Loucy (cell line): ENCODE measurements at regions not wholly inside any gene's neighbourhood (a gene's known extent, or its start where the extent isn't known, plus 50 kb on each side); places are given as distances from the start of the nearest gene placed in this dataset.

Experiments used
- H2AFZ ChIP-seq: fragments of 200-600 bp; sonication (generic); 2 replicates; pipeline ENCODE4 v1.6.0; 2016; ENCODE audit warnings: antibody characterized with exemption, mild to moderate bottlenecking, low read length, moderate library complexity
- H3F3A ChIP-seq: fragments of 200-600 bp; 2 replicates; pipeline ENCODE4 v1.6.0; 2016; ENCODE audit warnings: antibody characterized with exemption, low read depth, mild to moderate bottlenecking
- H3K27me3 ChIP-seq: fragments of 200-600 bp; sonication (generic); 2 replicates; pipeline ENCODE4 v1.6.1; 2014; ENCODE audit warnings: low read length, mild to moderate bottlenecking; ENCODE audit not compliant: insufficient read depth, poor library complexity, severe bottlenecking
- H3K36me3 ChIP-seq: fragments of 200-600 bp; sonication (generic); 2 replicates; pipeline ENCODE4 v1.6.1; 2016; ENCODE audit warnings: low read length; ENCODE audit not compliant: insufficient read depth
- H3K4me1 ChIP-seq: fragments of 200-600 bp; sonication (generic); 2 replicates; pipeline ENCODE4 v1.5.1; 2014; ENCODE audit warnings: low read length, mild to moderate bottlenecking; ENCODE audit not compliant: insufficient read depth, poor library complexity, severe bottlenecking
- H3K4me2 ChIP-seq: fragments of 200-600 bp; sonication (generic); 2 replicates; pipeline ENCODE4 v1.6.0; 2014; ENCODE audit warnings: antibody characterized with exemption, low read length, low read depth, mild to moderate bottlenecking; ENCODE audit not compliant: poor library complexity, severe bottlenecking
- H3K4me3 ChIP-seq: fragments of 200-600 bp; sonication (generic); 2 replicates; pipeline ENCODE4 v1.5.1; 2014; ENCODE audit warnings: low read length, mild to moderate bottlenecking, mixed read lengths; ENCODE audit not compliant: poor library complexity, severe bottlenecking
- H3K79me2 ChIP-seq: fragments of 200-600 bp; sonication (generic); 2 replicates; pipeline ENCODE4 v1.6.1; 2014; ENCODE audit warnings: low read length; ENCODE audit not compliant: insufficient read depth
- H3K9ac ChIP-seq: fragments of 200-600 bp; sonication (generic); 2 replicates; pipeline ENCODE4 v1.6.0; 2014; ENCODE audit warnings: mild to moderate bottlenecking, low read depth, low read length, moderate library complexity; ENCODE audit not compliant: poor library complexity, severe bottlenecking
- H3K9me2 ChIP-seq: fragments of 200-600 bp; sonication (generic); replicated peaks from 2 replicates; pipeline ENCODE4 v1.6.1; 2016; ENCODE audit warnings: low read depth, low read length, mixed read lengths
- H3K9me3 ChIP-seq: fragments of 200-600 bp; sonication (generic); 2 replicates; pipeline ENCODE4 v1.6.1; 2014; ENCODE audit warnings: mild to moderate bottlenecking, antibody characterized with exemption, low read length, low read depth; ENCODE audit not compliant: insufficient read depth
- H4K20me1 ChIP-seq: fragments of 200-600 bp; sonication (generic); 2 replicates; pipeline ENCODE4 v1.6.0; 2014; ENCODE audit warnings: antibody characterized with exemption, low read length, mild to moderate bottlenecking; ENCODE audit not compliant: insufficient read depth, poor library complexity, severe bottlenecking
- EZH2phosphoT487 ChIP-seq: fragments of 200-600 bp; IDR thresholded peaks from 2 replicates; pipeline ENCODE4 v1.6.1; 2018; ENCODE audit warnings: antibody characterized with exemption, mild to moderate bottlenecking, moderate library complexity, borderline replicate concordance
- TF ChIP-seq, protein P1 (sequence below): fragments of 200-600 bp; sonication (generic); conservative IDR thresholded peaks from 2 replicates; pipeline ENCODE4 v1.5.1; 2014; ENCODE audit warnings: mild to moderate bottlenecking, antibody characterized with exemption, low read length

DNA sequence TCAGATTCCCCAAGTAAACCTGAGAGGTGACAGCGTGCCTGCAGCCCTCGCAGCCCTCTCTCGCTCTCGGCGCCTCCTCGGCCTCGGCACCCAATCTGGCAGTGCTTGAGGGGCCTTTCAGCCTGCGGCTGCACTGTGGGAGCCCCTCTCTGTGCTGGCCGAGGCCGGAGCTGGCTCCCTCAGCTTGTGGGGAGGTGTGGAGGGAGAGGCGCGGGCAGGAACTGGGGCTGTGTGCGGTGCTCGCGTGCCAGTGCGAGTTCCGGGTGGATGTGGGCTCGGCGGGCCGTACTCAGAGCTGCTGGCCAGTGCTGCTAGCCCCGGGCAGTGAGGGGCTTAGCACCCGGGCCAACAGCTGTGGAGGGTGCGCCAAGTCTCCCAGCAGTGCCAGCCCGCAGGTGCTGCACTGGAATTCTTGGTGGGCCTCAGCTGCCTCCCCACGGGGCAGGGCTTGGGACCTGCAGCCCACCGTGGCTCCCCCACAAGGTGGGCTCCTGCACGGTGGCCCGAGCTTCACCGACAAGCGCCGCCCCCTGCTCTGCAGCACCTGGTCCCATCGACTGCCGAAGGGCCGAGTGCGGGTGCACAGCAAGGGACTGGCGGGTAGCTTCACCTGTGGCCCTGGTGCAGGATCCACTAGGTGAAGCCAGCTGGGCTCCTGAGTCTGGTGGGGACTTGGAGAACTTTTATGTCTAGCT is 809.7 kb upstream of the ADGRB3 start:
- Histone ChIP-seq H3K36me3 (no peaks in the 10 kb centered on the region), H3K79me2 (no peaks in the 10 kb centered on the region), H3K4me1 (no peaks in the 10 kb centered on the region), H3K4me3 (no peak overlapping the region), H2AFZ (no peak overlapping the region), H3K9me3 (0 out of 2 replicates have a peak, but pooled peaks cover 3% of the 10 kb centered on the region), H3K4me2 (no peak overlapping the region), H3K27me3 (no peaks in the 10 kb centered on the region), H3K9ac (no peak overlapping the region), H4K20me1 (no peaks in the 10 kb centered on the region), H3F3A (no peaks in the 10 kb centered on the region), H3K9me2 (no peaks in the 10 kb centered on the region)
- TF ChIP-seq EZH2phosphoT487: no peak
- TF ChIP-seq, protein P1, sequence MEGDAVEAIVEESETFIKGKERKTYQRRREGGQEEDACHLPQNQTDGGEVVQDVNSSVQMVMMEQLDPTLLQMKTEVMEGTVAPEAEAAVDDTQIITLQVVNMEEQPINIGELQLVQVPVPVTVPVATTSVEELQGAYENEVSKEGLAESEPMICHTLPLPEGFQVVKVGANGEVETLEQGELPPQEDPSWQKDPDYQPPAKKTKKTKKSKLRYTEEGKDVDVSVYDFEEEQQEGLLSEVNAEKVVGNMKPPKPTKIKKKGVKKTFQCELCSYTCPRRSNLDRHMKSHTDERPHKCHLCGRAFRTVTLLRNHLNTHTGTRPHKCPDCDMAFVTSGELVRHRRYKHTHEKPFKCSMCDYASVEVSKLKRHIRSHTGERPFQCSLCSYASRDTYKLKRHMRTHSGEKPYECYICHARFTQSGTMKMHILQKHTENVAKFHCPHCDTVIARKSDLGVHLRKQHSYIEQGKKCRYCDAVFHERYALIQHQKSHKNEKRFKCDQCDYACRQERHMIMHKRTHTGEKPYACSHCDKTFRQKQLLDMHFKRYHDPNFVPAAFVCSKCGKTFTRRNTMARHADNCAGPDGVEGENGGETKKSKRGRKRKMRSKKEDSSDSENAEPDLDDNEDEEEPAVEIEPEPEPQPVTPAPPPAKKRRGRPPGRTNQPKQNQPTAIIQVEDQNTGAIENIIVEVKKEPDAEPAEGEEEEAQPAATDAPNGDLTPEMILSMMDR: no peak

DNA sequence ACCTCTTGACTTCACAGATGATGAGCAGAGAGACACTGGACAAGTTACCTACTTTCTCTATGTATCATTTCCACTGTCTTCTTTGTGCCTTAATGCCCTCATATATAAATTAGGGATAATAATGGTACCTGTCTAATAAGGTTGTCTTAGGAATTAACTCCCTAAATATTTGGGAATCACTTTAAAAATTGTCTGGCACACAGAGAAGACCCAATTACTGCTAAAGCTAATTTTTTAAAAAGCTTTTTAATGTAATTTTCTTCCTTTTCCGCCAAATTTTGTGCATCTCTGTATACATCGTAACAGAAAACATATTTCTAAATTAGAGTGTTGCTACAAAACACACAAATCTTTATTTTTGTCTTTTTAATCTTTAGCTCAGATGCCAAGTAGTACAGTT is 816.8 kb upstream of the ADGRB3 start:
- Histone ChIP-seq H3K79me2 (no peaks in the 10 kb centered on the region), H3K9me3 (peaks cover 3% of the 10 kb centered on the region; the same call in 1 of the 2 replicates), H3K4me1 (no peaks in the 10 kb centered on the region), H3K4me3 (no peak overlapping the region), H3K9ac (no peak overlapping the region), H3K36me3 (no peaks in the 10 kb centered on the region), H3K9me2 (no peaks in the 10 kb centered on the region), H3K4me2 (no peak overlapping the region), H4K20me1 (no peaks in the 10 kb centered on the region), H3K27me3 (no peaks in the 10 kb centered on the region), H3F3A (no peaks in the 10 kb centered on the region), H2AFZ (no peak overlapping the region)
- TF ChIP-seq, protein P1: no peak
- TF ChIP-seq EZH2phosphoT487: no peak

- Histone ChIP-seq H3F3A (no peaks in the 10 kb centered on the region), H3K79me2 (no peaks in the 10 kb centered on the region), H3K36me3 (no peaks in the 10 kb centered on the region), H2AFZ (no peak overlapping the region), H3K4me1 (no peaks in the 10 kb centered on the region), H3K4me2 (no peak overlapping the region), H3K9me2 (no peaks in the 10 kb centered on the region), H3K27me3 (no peaks in the 10 kb centered on the region), H4K20me1 (no peaks in the 10 kb centered on the region), H3K9ac (no peak overlapping the region), H3K9me3 (no peaks in the 10 kb centered on the region; the same call in 1 of the 2 replicates), H3K4me3 (no peak overlapping the region)
- TF ChIP-seq, protein P1: no peak
- TF ChIP-seq EZH2phosphoT487: no peak
These were observed 819.5 kb upstream of the ADGRB3 start for GRCh38 chr6:67815623-67816022.
